PC-9 (cell line): ENCODE measurements at regions not wholly inside any gene's neighbourhood (a gene's known extent, or its start where the extent isn't known, plus 50 kb on each side); places are given as distances from the start of the nearest gene placed in this dataset.

Experiments used
- BruUV-seq: library from RNA; stranded (reverse); fragments of 400-500 nt; replicated peaks from 2 replicates; lab custom pipeline; 2021; lab: Mats Ljungman, UMichigan
- CTCF ChIA-PET: fragments of 300-600 bp; sonication (Branson Sonifier 250); formaldehyde crosslinking; loops from one replicate; lab custom pipeline; 2022; ENCODE audit warnings: antibody characterized with exemption; lab: Charles Lee
- POLR2A ChIA-PET: fragments of 300-600 bp; sonication (Branson Sonifier 250); formaldehyde crosslinking; loops from one replicate; lab custom pipeline; 2022; ENCODE audit warnings: antibody characterized with exemption; ENCODE audit not compliant: unreplicated experiment; lab: Charles Lee
- DNase-seq, 2 experiments: peaks; one replicate each; pipeline versions ENCODE4 v3.0.0 to v3.0.0-alpha.2; 2015 to 2022; ENCODE audit warnings: mixed read lengths in 1 of 2
- H2AFZ ChIP-seq: fragments of 200-600 bp; sonication (generic); 2 replicates; pipeline ENCODE4 v1.8.1; 2017; ENCODE audit warnings: antibody characterized with exemption
- H3F3A ChIP-seq: fragments of 200-600 bp; sonication (generic); 2 replicates; pipeline ENCODE4 v1.8.1; 2017; ENCODE audit warnings: antibody characterized with exemption, mild to moderate bottlenecking, low read depth; ENCODE audit not compliant: insufficient read depth
- H3K27ac ChIP-seq: fragments of 200-600 bp; sonication (generic); 2 replicates; pipeline ENCODE4 v1.6.1; 2016; ENCODE audit warnings: mixed run types
- H3K27me3 ChIP-seq: fragments of 200-600 bp; sonication (generic); 2 replicates; pipeline ENCODE4 v1.6.1; 2016; ENCODE audit warnings: low read depth, mixed run types; ENCODE audit not compliant: insufficient read depth
- H3K36me3 ChIP-seq: fragments of 200-600 bp; sonication (generic); 2 replicates; pipeline ENCODE4 v1.6.1; 2016; ENCODE audit warnings: low read depth, mixed run types
- H3K4me1 ChIP-seq: fragments of 200-600 bp; sonication (generic); replicated peaks from 2 replicates; pipeline ENCODE4 v1.6.1; 2016; ENCODE audit warnings: mixed run types; ENCODE audit not compliant: insufficient read depth
- H3K4me2 ChIP-seq: fragments of 200-600 bp; sonication (generic); 2 replicates; pipeline ENCODE4 v1.6.1; 2017; ENCODE audit warnings: mixed run types
- H3K4me3 ChIP-seq: fragments of 200-600 bp; sonication (generic); 2 replicates; pipeline ENCODE4 v1.6.1; 2016; ENCODE audit warnings: mixed run types
- H3K79me2 ChIP-seq: fragments of 200-600 bp; sonication (generic); 2 replicates; pipeline ENCODE4 v1.6.1; 2017; ENCODE audit warnings: low read depth, mixed run types
- H3K9me2 ChIP-seq: fragments of 200-600 bp; sonication (generic); 2 replicates; pipeline ENCODE4 v1.8.1; 2017; ENCODE audit warnings: mild to moderate bottlenecking; ENCODE audit not compliant: insufficient read depth
- H3K9me3 ChIP-seq: fragments of 200-600 bp; sonication (generic); 2 replicates; pipeline ENCODE4 v1.8.1; 2016; ENCODE audit warnings: low read depth; ENCODE audit not compliant: insufficient read depth
- H4K20me1 ChIP-seq: fragments of 200-600 bp; sonication (generic); 2 replicates; pipeline ENCODE4 v1.8.1; 2017; ENCODE audit not compliant: insufficient read depth
- EZH2 ChIP-seq: fragments of 200-600 bp; sonication (generic); IDR thresholded peaks from 2 replicates; pipeline ENCODE4 v1.8.0; 2017; ENCODE audit warnings: antibody characterized with exemption, low read depth
- intact Hi-C: fragments of 100-400 bp; cut with micrococcal nuclease; formaldehyde crosslinking; loops from one replicate; pipeline ENCODE4 v1.10.0; 2022; ENCODE audit not compliant: unreplicated experiment
- TF ChIP-seq, protein P1 (sequence below): fragments of 200-600 bp; sonication (generic); conservative IDR thresholded peaks from 2 replicates; pipeline ENCODE4 v1.6.1; 2017; ENCODE audit warnings: mixed run types, antibody characterized with exemption, mild to moderate bottlenecking, moderate library complexity

DNA sequence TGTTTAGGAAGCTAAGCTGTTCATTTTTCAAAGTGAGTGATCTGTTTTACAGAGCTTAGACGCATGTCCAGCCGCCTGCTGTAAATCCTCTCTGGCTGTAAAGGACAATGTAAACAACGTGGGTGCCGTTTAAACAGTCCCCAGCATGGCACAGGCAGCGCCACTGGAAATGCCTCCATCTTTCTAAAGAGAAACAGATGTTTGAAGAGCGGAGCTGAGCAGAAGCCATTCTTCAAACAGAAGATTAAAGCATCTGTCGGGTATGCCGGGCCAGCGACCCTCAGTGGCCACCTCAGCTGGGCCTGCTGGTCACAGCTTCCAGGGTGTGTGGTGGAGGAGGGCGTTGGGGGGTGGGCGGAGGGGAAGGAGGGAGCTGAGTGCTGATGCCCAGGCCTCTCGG, 138.6 kb downstream of the ERMARD start:
- intact Hi-C loops = no loop called here
- H3K4me1 ChIP-seq = no peaks in the 10 kb centered on the region

DNA sequence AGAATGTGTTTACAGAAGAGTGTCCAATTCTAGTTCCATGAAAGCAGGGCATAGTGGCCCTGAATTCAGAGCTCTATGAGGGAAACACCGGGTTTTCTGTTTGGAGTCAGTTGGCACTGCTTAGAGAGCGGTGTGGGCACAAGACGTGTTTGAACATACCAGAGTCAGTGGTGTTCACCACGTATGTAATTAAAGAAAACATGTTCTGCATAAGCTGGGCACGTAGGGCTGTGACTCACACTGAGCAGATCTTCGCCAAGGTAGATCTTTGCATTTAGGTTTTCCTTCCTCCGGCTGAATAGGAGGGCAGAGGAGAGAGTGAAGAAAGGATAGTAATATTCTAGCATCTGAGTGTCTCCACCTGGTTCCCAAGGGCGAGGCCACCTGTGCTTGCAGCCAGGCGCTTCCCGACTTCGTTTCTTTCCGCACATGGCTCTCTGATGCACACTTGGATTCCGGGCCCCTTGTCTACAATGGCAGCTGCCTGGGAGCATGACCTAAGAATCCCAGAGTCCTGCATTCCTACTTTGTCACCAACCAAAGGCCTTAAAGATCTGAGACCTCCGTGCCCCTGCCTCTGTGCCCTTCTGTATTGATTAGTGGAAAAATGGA, 136.2 kb downstream of the ERMARD start:
- Histone ChIP-seq H2AFZ (no peak overlapping the region), H3K4me2 (no peak overlapping the region), H4K20me1 (no peaks in the 10 kb centered on the region), H3K4me1 (no peaks in the 10 kb centered on the region), H3K9me3 (no peaks in the 10 kb centered on the region), H3K4me3 (no peak overlapping the region), H3K79me2 (no peaks in the 10 kb centered on the region), H3K27me3 (peaks cover 77% of the 10 kb centered on the region), H3K36me3 (no peaks in the 10 kb centered on the region), H3K27ac (no peak overlapping the region), H3K9me2 (no peaks in the 10 kb centered on the region), H3F3A (no peaks in the 10 kb centered on the region)
- ChIA-PET CTCF (no interaction called here), POLR2A (no interaction called here)
- intact Hi-C loops = no loop called here
- no peak for TF ChIP-seq EZH2
- TF ChIP-seq, protein P1, sequence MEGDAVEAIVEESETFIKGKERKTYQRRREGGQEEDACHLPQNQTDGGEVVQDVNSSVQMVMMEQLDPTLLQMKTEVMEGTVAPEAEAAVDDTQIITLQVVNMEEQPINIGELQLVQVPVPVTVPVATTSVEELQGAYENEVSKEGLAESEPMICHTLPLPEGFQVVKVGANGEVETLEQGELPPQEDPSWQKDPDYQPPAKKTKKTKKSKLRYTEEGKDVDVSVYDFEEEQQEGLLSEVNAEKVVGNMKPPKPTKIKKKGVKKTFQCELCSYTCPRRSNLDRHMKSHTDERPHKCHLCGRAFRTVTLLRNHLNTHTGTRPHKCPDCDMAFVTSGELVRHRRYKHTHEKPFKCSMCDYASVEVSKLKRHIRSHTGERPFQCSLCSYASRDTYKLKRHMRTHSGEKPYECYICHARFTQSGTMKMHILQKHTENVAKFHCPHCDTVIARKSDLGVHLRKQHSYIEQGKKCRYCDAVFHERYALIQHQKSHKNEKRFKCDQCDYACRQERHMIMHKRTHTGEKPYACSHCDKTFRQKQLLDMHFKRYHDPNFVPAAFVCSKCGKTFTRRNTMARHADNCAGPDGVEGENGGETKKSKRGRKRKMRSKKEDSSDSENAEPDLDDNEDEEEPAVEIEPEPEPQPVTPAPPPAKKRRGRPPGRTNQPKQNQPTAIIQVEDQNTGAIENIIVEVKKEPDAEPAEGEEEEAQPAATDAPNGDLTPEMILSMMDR = no peak
- DNase-seq = no peak
- BruUV-seq = no TSS peak

More for the DNA sequence above, 138.6 kb downstream of the ERMARD start:
- no TSS peak for BruUV-seq
- CTCF ChIA-PET = no interaction called here
- Histone ChIP-seq H3K36me3 (no peaks in the 10 kb centered on the region), H3K27ac (no peak overlapping the region), H3K9me2 (no peaks in the 10 kb centered on the region), H3F3A (no peaks in the 10 kb centered on the region), H2AFZ (no peak overlapping the region), H3K9me3 (no peaks in the 10 kb centered on the region), H3K4me2 (no peak overlapping the region), H3K27me3 (peaks cover 73% of the 10 kb centered on the region), H4K20me1 (no peaks in the 10 kb centered on the region), H3K4me3 (no peak overlapping the region), H3K79me2 (no peaks in the 10 kb centered on the region)
- POLR2A ChIA-PET = interaction anchor here (0.5 kb wide), 1 partner anchor 270 kb away, joined by 4 read pairs; no protein-coding TSS in a partner anchor
- TF ChIP-seq, protein P1 = no peak
- no peak for TF ChIP-seq EZH2
- no peak for DNase-seq

DNA sequence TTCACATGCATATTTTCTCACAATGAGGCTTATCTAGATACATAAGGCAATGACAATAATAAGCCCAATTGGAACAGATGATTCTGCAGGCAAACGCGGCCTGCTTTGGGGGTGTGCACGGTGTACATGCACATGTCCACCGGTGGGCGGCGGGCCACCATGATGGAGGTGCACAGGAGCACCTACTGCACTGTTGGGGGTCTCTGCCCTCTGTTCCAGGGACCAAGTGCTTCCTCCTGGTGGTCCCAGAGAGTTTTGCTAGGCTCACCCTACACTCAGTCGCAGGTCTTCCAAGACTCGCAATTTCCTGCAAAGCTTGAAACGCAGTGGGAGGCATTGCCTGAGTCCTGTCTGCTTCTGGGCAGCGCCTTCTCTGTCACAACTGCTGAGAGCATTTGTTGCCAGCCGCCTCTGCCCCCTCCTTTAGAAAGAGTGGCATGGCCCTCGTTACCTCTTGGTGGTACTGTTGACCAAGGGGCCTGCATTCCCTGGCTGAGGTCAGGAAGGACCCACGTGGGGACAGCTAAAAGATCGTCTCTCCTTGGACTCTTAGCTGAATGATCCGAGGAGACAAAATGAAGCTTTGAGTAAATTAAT, 135.3 kb downstream of the ERMARD start:
- TF ChIP-seq EZH2 = no peak
- TF ChIP-seq, protein P1 = peak; percentile 19; the same call in 1 of the 2 replicates
- no peaks in the 10 kb centered on the region for H3K36me3 ChIP-seq
- no TSS peak for BruUV-seq
- no peaks in the 10 kb centered on the region for H3F3A ChIP-seq
- no peaks in the 10 kb centered on the region for H3K9me2 ChIP-seq
- H3K4me3 ChIP-seq = no peak overlapping the region
- peaks cover 86% of the 10 kb centered on the region for H3K27me3 ChIP-seq
- ChIA-PET CTCF (no interaction called here), POLR2A (no interaction called here)
- H2AFZ ChIP-seq = no peak overlapping the region
- no peaks in the 10 kb centered on the region for H3K4me1 ChIP-seq
- H3K27ac ChIP-seq = no peak overlapping the region
- intact Hi-C loops = no loop called here
- no peaks in the 10 kb centered on the region for H3K79me2 ChIP-seq
- H3K9me3 ChIP-seq = no peaks in the 10 kb centered on the region
- no peak overlapping the region for H3K4me2 ChIP-seq
- no peak for DNase-seq
- no peaks in the 10 kb centered on the region for H4K20me1 ChIP-seq
